ENCODE measurements at regions not wholly inside any gene's neighbourhood (a gene's known extent, or its start where the extent isn't known, plus 50 kb on each side); places are given as distances from the start of the nearest gene placed in this dataset.
"Not testable (repeated sequence)": the region's sequence is repeated elsewhere in the genome, so short reads cannot be mapped to it uniquely, and the experiment has no call there.

GRCh38 chr13:31608780-31609179, 130.5 kb upstream of the RXFP2 start:
- not testable (repeated sequence) for TF ChIP-seq EZH2, CTCF (IDR thresholded peaks at IDR 0.05)

Data from neural progenitor cell (in vitro differentiated cells).